ENCODE measurements at regions not wholly inside any gene's neighbourhood (a gene's known extent, or its start where the extent isn't known, plus 50 kb on each side); places are given as distances from the start of the nearest gene placed in this dataset.

DNA sequence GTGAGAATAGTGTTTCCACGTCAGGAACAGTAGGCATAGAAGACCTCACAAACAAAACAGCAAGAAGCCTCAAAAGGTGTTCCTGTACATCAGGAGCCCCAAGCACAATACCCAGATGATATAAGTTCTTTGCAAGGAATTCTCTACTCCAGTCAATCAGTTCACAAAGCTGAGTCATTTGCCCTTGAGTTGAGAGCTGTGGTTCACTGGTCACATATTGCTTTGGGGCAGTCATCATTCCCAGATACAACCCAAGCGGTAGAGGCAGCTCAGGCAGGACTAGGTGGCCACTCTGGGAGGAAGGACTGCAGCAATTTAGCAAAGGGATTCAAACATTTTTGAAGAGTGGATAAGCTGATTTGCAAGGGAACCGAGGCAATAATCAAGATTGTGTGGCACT is 551.5 kb upstream of the ZFP42 start:
- dilution Hi-C loops (cut with HindIII; ENCODE audit: low sequenced_read_pairs, unreplicated experiment) (no loop called here), in situ Hi-C loops (cut with MboI; ENCODE audit: low sequenced_read_pairs) (no loop called here), intact Hi-C loops (cut with micrococcal nuclease) (loop anchor here (10.0 kb wide), 1 partner anchor 489 kb away; no protein-coding TSS in a partner anchor)
- Histone ChIP-seq H3K9ac (ENCODE audit: low read depth, low read length) (no peak overlapping the region), H3K27ac (ENCODE audit: insufficient read depth, low read length) (no peak overlapping the region), H3K4me2 (ENCODE audit: low read depth, low read length) (no peak overlapping the region), H3K56ac (ENCODE audit: extremely low read depth, insufficient read depth, low read length) (no peak overlapping the region), H2BK120ac (ENCODE audit: low read depth, low read length) (no peak overlapping the region), H2AFZ (replicated peaks; ENCODE audit: low read length, poor library complexity) (no peak overlapping the region), H3K27me3 (ENCODE audit: control insufficient read depth, insufficient read depth, low read length) (no peaks in the 10 kb centered on the region), H2AK9ac (replicated peaks; ENCODE audit: low read depth, low read length, poor library complexity) (no peak overlapping the region), H3K4ac (ENCODE audit: low read depth, low read length) (no peak overlapping the region), H3K4me1 (ENCODE audit: control insufficient read depth, insufficient read depth, low read length) (no peaks in the 10 kb centered on the region), H4K91ac (ENCODE audit: insufficient read depth, low read depth, low read length) (no peak overlapping the region), H2AK5ac (ENCODE audit: low read depth, low read length) (no peak overlapping the region), H4K8ac (ENCODE audit: low read depth in 2 of 2, low read length in 2 of 2) (no peak overlapping the region), H3K4me3 (ENCODE audit: insufficient read depth, low read depth, low read length) (no peak overlapping the region), H3K36me3 (ENCODE audit: control insufficient read depth, insufficient read depth, low read length) (no peaks in the 10 kb centered on the region), H3K9me1 (ENCODE audit: insufficient read depth, low read length) (no peaks in the 10 kb centered on the region), H3K14ac (replicated peaks; ENCODE audit: low read depth, low read length) (no peak overlapping the region), H3K79me1 (ENCODE audit: low read depth in 1 of 2, low read length in 2 of 2) (no peaks in the 10 kb centered on the region), H2BK15ac (ENCODE audit: low read depth, low read length) (no peak overlapping the region), H3K18ac (ENCODE audit: low read depth, low read length) (no peak overlapping the region), H3K9me3 (ENCODE audit: control insufficient read depth, insufficient read depth, low read length) (no peaks in the 10 kb centered on the region), H4K5ac (ENCODE audit: low read depth, low read length) (no peak overlapping the region), H4K20me1 (ENCODE audit: insufficient read depth, low read length) (no peaks in the 10 kb centered on the region), H2BK5ac (ENCODE audit: low read depth, low read length, poor library complexity, severe bottlenecking) (no peak overlapping the region), H3K23ac (ENCODE audit: low read depth, low read length) (no peak overlapping the region), H2BK20ac (ENCODE audit: low read depth, low read length) (no peak overlapping the region)
- ChIA-PET POLR2A (ENCODE audit: unreplicated experiment) (no interaction called here), CTCF (interaction anchor here (1.1 kb wide), 1 partner anchor 36 kb away, joined by 3 read pairs; no protein-coding TSS in a partner anchor)
- peak; percentile 34 for DNase-seq
- BruUV-seq (replicated peaks), result no TSS peak
- TF ChIP-seq POLR2A (IDR thresholded peaks at IDR 0.05; ENCODE audit: low read depth, low read length) (no peak), BHLHE40 (IDR thresholded peaks at IDR 0.05; ENCODE audit: low read depth, low read length) (no peak)
- no peak for ATAC-seq (ENCODE audit: low read depth)
- whole genome bisulfite sequencing, 2 experiments (ENCODE audit: extremely low coverage in 2 of 2, insufficient read length in 1 of 2), result 71% methylated on average over 1 of the region's 3 CpGs; no CpG with 5 or more reads in 1 of the 2 experiments
